Erythroblast (primary cell): ENCODE measurements at regions not wholly inside any gene's neighbourhood (a gene's known extent, or its start where the extent isn't known, plus 50 kb on each side); places are given as distances from the start of the nearest gene placed in this dataset.

ENCODE experiments used
- DNase-seq, 2 experiments: peaks; one replicate each; lab custom pipeline; 2025; lab: John Stamatoyannopoulos, UW
- GATA1 ChIP-seq: IDR thresholded peaks from 2 replicates; pipeline ENCODE4 v1.6.1; 2011; ENCODE audit warnings: low read depth, mild to moderate bottlenecking, control low read depth, low read length, moderate library complexity
- POLR2A ChIP-seq: IDR thresholded peaks from 2 replicates; pipeline ENCODE4 v1.6.1; 2011; ENCODE audit warnings: mild to moderate bottlenecking, low read length

- no peak for TF ChIP-seq POLR2A
- TF ChIP-seq GATA1 = no peak
- DNase-seq = no peak
Measured at GRCh38 chr9:3773362-3774060, 247.7 kb upstream of the RFX3 start.

DNA sequence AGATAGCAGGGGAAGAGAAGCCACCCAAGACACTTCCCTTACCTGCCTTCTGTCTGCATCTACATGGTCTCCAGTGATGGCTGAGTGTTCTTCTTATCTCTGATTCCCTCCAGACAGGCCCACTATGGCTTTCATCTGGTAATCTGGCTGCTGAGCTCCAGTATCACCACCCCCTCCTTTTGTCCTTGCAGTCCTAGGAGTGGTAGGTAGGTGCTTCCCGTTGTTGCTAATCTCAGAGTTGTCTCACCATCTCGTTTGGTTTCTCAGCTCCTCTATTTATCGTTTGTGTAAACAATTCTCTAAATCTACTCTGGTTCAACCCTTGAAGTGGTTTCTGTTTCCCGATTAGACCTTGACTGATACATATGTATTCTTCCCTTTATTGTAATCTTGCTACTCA, 243.8 kb upstream of the RFX3 start:
- no peak for DNase-seq
- no peak for TF ChIP-seq GATA1
- TF ChIP-seq POLR2A = no peak

- no peak for TF ChIP-seq POLR2A
- TF ChIP-seq GATA1 = no peak
- DNase-seq = peak in 1 of 2 experiments; percentile 52
Measured at GRCh38 chr9:3768712-3769457, 243.1 kb upstream of the RFX3 start.

GRCh38 chr9:3768286-3768685, 242.5 kb upstream of the RFX3 start:
- no peak for TF ChIP-seq POLR2A
- TF ChIP-seq GATA1 = no peak
- no peak for DNase-seq

DNA sequence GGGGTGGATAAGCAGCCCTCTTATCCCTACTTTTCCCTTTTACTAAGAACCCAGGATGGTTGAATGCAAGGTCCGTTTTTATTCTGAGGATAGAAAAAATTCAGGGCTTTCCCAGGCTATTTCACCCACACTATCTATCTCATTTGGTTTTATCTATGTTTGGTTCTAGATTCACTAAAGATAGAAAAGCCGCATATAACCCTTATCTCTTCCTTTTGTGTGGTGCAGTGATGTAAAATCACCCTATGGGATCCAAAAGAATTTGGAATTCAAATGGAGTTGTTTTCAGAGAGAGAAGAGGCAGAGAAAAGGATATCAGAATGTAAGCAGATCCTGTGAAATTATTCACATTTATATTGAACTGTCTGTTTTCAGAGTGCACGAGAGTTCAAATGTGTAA, 236.3 kb upstream of the RFX3 start:
- TF ChIP-seq POLR2A (no peak), GATA1 (no peak)

DNA sequence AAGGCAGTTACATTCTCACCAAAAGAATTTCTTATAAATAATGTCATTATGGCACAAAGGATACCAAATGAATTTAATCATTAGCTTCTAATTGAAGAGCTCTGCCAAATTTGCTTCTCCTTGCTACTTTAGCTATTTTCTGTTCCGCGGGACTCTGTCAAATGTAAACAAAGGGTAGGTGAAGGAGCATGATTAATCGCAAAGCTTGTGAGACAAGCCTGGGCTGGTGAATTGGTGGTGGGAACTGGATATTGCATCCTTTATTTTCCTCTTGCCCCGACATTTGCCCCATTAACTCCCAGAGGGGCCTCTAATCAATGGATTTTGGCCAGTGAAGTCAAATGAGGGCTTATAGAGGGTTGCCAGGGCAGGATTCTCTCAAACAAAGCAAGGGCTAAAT, 234.2 kb upstream of the RFX3 start:
- DNase-seq = no peak

More for the DNA sequence above, 236.3 kb upstream of the RFX3 start:
- no peak for DNase-seq

GRCh38 chr9:3758816-3759576, 233.2 kb upstream of the RFX3 start:
- TF ChIP-seq POLR2A (no peak), GATA1 (no peak)
- no peak for DNase-seq

More for the DNA sequence above, 234.2 kb upstream of the RFX3 start:
- TF ChIP-seq GATA1 (no peak), POLR2A (no peak)

DNA sequence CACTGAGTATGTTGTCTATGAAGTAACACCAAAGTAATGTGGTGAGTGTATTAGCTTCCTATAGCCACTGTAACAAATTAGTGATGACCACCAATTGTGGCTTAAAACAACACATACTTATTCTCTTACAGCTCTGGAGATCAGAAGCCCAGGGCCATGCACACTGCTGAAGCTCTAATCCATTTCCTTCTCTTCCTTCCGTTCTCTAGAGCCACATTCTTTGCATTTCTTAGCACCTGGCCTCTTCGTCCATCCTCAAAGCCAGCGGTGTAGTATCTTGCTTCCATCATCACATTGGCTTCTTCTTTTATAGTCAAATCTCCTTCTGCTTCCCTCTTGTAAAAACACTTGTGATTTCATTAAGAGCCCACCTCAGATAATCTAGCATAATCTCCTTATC, 230.3 kb upstream of the RFX3 start:
- TF ChIP-seq POLR2A = no peak
- no peak for TF ChIP-seq GATA1
- DNase-seq = no peak

GRCh38 chr9:3751125-3751758, 225.4 kb upstream of the RFX3 start:
- TF ChIP-seq POLR2A (no peak), GATA1 (no peak)
- no peak for DNase-seq

DNA sequence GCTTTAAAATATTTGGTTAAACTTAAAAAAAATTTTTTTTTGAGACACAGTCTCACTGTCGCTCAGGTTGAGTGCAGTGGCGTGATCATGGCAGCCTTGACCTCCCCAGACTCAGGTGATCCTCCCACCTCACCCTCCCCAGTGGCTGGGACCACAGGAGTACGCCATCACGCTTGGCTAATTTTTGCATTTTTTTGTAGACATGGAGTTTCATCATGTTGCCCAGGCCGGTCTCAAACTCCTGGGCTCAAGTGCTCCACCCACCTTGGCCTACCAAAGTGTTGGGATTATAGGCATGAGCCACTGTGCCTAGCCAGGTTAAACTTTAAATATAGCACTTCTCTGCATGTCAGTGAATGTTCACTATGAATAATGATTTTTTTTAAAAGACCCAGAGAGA, 224.5 kb upstream of the RFX3 start:
- TF ChIP-seq GATA1 = no peak
- DNase-seq = no peak

DNA sequence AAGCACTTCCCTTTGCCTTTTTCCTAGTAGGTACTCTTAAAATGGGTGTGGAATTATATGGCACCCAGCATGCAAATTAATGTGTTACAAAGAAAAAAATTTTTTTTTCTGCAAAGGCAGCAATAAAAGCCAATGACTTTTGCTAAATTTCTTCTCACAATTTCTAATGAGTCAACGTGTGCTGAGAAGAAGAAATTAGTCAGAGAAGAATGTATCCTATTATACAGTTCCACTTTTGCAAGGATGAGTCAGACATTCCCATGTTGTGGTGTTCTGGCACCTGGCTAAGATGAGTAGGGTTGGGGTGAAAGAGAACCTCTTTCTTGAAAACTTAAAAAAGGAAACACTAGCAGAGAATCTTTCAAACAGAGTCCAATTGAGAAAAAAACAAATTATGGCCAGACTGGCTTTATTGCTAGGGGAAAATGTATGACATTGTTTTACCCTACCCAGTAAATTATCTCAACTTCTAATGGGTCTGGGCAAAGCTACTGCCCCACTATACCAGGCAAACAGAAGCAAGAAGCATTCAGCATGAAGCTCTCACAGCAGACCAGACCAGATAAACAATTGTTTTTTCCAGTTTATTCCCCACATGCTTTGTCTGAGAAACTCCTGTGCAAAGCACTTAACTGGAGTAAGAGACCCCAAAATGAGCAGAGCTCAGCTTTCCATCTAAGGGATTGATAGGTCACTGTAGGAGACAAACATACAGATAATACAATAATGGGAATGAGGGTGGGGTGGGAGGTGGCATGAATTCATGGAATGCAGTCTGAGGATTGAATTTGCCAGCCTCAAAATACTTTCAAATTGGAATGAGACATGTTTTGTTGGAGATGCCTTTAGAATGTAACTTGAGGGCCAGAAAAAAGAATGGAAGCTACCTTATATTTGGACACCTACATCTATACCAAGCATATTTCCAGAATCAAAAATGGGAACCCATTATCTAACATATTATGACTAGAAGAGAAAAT, 220.8 kb upstream of the RFX3 start:
- TF ChIP-seq GATA1 (no peak), POLR2A (no peak)
- no peak for DNase-seq

DNA sequence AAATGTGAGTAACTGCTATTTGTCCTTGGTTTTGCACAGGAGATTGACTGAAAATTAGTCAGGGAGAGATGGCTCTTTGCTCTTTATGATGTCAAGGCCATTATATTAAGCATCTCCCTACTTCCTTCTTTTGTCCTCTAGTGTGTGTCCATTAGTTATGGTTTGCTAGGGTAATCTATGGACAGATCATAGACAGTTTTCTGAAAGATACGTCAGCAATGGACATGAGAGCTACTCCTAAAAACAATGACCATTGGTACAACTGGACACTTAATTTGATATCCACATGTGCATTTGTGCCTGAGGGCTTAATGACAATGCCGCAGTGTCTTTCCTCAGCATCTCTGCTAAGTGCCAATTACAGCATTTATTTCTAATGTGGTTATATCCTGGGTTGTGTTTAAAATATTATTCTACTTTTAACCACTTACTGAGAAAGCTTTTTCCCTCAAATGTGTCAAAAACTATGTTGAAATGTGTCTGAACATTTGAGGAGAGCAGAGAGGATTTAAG, 218.2 kb upstream of the RFX3 start:
- no peak for DNase-seq
- TF ChIP-seq GATA1 (no peak), POLR2A (no peak)

DNA sequence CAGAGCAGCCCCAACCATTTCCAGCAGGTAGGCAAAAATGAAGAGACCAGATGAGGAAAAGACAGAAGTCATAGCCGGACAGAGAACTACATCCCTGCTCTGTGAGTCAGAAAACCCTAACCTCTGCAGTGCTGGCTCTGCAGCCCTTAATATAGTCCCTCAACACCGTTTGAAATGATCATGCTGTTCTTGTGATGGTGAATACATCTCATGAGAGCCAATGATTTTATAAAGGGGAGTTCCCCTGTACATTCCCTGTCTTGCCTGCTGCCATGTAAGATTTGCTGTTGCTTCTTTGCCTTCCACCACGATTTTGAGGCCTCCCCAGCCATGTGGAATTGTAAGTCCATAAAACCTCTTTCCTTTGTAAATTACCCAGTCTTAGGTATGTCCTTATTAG, 216.8 kb upstream of the RFX3 start:
- no peak for DNase-seq
- TF ChIP-seq GATA1 = no peak
- TF ChIP-seq POLR2A = no peak

GRCh38 chr9:3741729-3742128, 215.9 kb upstream of the RFX3 start:
- TF ChIP-seq GATA1 = no peak
- TF ChIP-seq POLR2A = no peak

More at GRCh38 chr9:3741729-3742128, 215.9 kb upstream of the RFX3 start:
- DNase-seq = no peak
